Right lobe of liver (tissue), 4 donors: ENCODE measurements at regions not wholly inside any gene's neighbourhood (a gene's known extent, or its start where the extent isn't known, plus 50 kb on each side); places are given as distances from the start of the nearest gene placed in this dataset.
"Not testable (repeated sequence)": the region's sequence is repeated elsewhere in the genome, so short reads cannot be mapped to it uniquely, and the experiment has no call there.

Source experiments
- CTCF ChIP-seq, 4 donors: fragments of 200-600 bp in 3 of 4; fragments of 450-650 bp in 1 of 4; IDR thresholded peaks; one replicate each; pipeline versions ENCODE4 v1.5.1 to v1.8.0; 2016 to 2022; ENCODE audit warnings: antibody characterized with exemption in 4 of 4, mild to moderate bottlenecking in 2 of 4
- POLR2A ChIP-seq: fragments of 450-650 bp; IDR thresholded peaks from one replicate; pipeline ENCODE4 v1.6.1; 2017; ENCODE audit warnings: antibody characterized with exemption, mild to moderate bottlenecking
- donor health status: DM: no; HTN: no; CAD: no.
- donor health status: DM: no; HTN: no; CAD: no.
- donor health status: DM: no; HTN: yes; CAD: no.

- not testable (repeated sequence) for TF ChIP-seq POLR2A; CTCF (IDR thresholded peaks at IDR 0.05)
These were observed 454.4 kb upstream of the CAMK1G start for GRCh38 chr1:209129091-209129490.
